GM12878 (cell line): ENCODE measurements at regions not wholly inside any gene's neighbourhood (a gene's known extent, or its start where the extent isn't known, plus 50 kb on each side); places are given as distances from the start of the nearest gene placed in this dataset.

Experiments
- ASH2L ChIP-seq: fragments of 300-600, 200-600 bp; sonication (generic); IDR thresholded peaks from 2 replicates; pipeline ENCODE4 v1.6.1; 2017; ENCODE audit warnings: low read depth, mild to moderate bottlenecking, borderline replicate concordance
- CBX5 ChIP-seq: sonication (generic); IDR thresholded peaks from 2 replicates; pipeline ENCODE4 v1.6.1; 2016; ENCODE audit warnings: low read depth, moderate library complexity, mild to moderate bottlenecking, inconsistent platforms
- EP300 ChIP-seq, 2 experiments: fragments of 150-350 bp in 1 of 2; IDR thresholded peaks; 2 replicates each; pipeline ENCODE4 v1.6.1; 2011 to 2012; ENCODE audit warnings: low read depth in 2 of 2, low read length in 2 of 2, borderline replicate concordance in 1 of 2, improper control_type of control experiment in 1 of 2, inconsistent platforms in 1 of 2; ENCODE audit not compliant: control insufficient read depth in 1 of 2
- ETV6 ChIP-seq, 2 experiments: fragments of 450-650 bp in 1 of 2; IDR thresholded peaks in 1 of 2; conservative IDR thresholded peaks in 1 of 2; 2 replicates each; pipeline ENCODE4 v1.6.1; 2014; ENCODE audit warnings: antibody characterized with exemption in 1 of 2, borderline replicate concordance in 1 of 2, low read depth in 1 of 2, mild to moderate bottlenecking in 1 of 2, moderate library complexity in 1 of 2
- HCFC1 ChIP-seq: fragments of 150-350 bp; IDR thresholded peaks from 2 replicates; pipeline ENCODE4 v1.6.1; 2014; ENCODE audit warnings: low read length
- PML ChIP-seq: IDR thresholded peaks from 2 replicates; pipeline ENCODE4 v1.6.1; 2012; ENCODE audit warnings: low read length, inconsistent platforms
- RFX5 ChIP-seq: IDR thresholded peaks from 2 replicates; pipeline ENCODE4 v1.6.1; 2011; ENCODE audit warnings: low read depth, low read length, improper control_type of control experiment
- TARDBP ChIP-seq: IDR thresholded peaks from 2 replicates; pipeline ENCODE4 v1.6.1; 2016; ENCODE audit warnings: borderline replicate concordance
- TF ChIP-seq, protein P1 (sequence below), 3 experiments: IDR thresholded peaks in 2 of 3; conservative IDR thresholded peaks in 1 of 3; 2 replicates each; pipeline ENCODE4 v1.5.1; 2011; ENCODE audit warnings: low read depth in 3 of 3, low read length in 3 of 3, mild to moderate bottlenecking in 3 of 3, control low read depth in 2 of 3, moderate library complexity in 2 of 3, inconsistent platforms in 1 of 3, mixed read lengths in 1 of 3; ENCODE audit not compliant: control insufficient read depth in 2 of 3, insufficient read depth in 1 of 3; ENCODE audit errors: extremely low read depth in 1 of 3
- TF ChIP-seq, protein P2 (sequence below): fragments of 450-650 bp; IDR thresholded peaks from 2 replicates; pipeline ENCODE4 v1.6.1; 2017; ENCODE audit warnings: mild to moderate bottlenecking

DNA sequence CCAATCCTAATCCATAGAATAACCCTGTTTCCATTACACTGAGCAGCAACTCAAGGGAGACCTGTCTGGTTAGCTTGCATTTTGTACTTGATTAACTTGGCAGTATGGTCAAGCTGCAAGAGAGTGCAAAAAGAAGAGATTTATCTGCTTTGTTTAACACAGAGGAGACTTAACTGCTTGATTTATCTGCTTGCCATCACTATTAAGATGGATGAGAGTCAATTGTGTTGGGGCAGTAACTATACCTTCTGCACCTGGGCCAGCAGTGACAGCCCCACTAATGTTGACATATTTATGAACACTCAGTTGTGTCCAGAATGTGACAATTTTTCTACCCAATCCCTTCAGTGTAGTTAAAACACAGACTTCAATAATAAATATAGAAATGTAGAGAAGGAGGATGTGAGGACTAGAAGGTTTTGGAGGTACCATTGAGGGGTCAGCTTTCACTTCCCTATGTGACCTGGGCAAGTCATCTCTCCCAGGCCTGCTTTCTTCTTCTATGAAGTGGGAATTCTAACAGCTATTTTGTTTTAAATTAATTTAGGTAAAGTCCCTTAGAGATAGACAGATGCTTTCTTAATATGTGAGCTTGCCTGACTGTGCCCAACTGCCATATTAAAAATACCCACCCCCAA, 159.1 kb upstream of the KCNK2 start:
- TF ChIP-seq TARDBP (no peak), ASH2L (no peak), EP300 (IDR thresholded peaks at IDR 0.05; ENCODE audit: borderline replicate concordance in 1 of 2, control insufficient read depth in 1 of 2, low read depth in 2 of 2, low read length in 2 of 2) (no peak), RFX5 (no peak), CBX5 (no peak), ETV6 (conservative IDR thresholded peaks at IDR 0.05 in 1 of 2, IDR thresholded peaks at IDR 0.05 in 1 of 2; ENCODE audit: borderline replicate concordance in 1 of 2, low read depth in 1 of 2) (no peak), PML (no peak), HCFC1 (no peak)
- TF ChIP-seq, protein P1, sequence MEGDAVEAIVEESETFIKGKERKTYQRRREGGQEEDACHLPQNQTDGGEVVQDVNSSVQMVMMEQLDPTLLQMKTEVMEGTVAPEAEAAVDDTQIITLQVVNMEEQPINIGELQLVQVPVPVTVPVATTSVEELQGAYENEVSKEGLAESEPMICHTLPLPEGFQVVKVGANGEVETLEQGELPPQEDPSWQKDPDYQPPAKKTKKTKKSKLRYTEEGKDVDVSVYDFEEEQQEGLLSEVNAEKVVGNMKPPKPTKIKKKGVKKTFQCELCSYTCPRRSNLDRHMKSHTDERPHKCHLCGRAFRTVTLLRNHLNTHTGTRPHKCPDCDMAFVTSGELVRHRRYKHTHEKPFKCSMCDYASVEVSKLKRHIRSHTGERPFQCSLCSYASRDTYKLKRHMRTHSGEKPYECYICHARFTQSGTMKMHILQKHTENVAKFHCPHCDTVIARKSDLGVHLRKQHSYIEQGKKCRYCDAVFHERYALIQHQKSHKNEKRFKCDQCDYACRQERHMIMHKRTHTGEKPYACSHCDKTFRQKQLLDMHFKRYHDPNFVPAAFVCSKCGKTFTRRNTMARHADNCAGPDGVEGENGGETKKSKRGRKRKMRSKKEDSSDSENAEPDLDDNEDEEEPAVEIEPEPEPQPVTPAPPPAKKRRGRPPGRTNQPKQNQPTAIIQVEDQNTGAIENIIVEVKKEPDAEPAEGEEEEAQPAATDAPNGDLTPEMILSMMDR (IDR thresholded peaks at IDR 0.05 in 2 of 3, conservative IDR thresholded peaks at IDR 0.05 in 1 of 3; ENCODE audit: control insufficient read depth in 2 of 3, extremely low read depth in 1 of 3, insufficient read depth in 1 of 3, low read depth in 3 of 3, low read length in 3 of 3): no peak
- TF ChIP-seq, protein P2, sequence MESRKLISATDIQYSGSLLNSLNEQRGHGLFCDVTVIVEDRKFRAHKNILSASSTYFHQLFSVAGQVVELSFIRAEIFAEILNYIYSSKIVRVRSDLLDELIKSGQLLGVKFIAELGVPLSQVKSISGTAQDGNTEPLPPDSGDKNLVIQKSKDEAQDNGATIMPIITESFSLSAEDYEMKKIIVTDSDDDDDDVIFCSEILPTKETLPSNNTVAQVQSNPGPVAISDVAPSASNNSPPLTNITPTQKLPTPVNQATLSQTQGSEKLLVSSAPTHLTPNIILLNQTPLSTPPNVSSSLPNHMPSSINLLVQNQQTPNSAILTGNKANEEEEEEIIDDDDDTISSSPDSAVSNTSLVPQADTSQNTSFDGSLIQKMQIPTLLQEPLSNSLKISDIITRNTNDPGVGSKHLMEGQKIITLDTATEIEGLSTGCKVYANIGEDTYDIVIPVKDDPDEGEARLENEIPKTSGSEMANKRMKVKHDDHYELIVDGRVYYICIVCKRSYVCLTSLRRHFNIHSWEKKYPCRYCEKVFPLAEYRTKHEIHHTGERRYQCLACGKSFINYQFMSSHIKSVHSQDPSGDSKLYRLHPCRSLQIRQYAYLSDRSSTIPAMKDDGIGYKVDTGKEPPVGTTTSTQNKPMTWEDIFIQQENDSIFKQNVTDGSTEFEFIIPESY: no peak
